Endothelial cell of umbilical vein (primary cell): ENCODE measurements at regions not wholly inside any gene's neighbourhood (a gene's known extent, or its start where the extent isn't known, plus 50 kb on each side); places are given as distances from the start of the nearest gene placed in this dataset.

Experiments used
- BruUV-seq: library from RNA; stranded (reverse); fragments of 400-500 nt; replicated peaks from 2 replicates; lab custom pipeline; 2021; lab: Mats Ljungman, UMichigan
- CTCF ChIA-PET: fragments of 300-600, 350-600 bp; sonication (Branson Sonifier 250); formaldehyde crosslinking; loops from one replicate; lab custom pipeline; 2021; ENCODE audit warnings: antibody characterized with exemption, inconsistent platforms; lab: Charles Lee
- POLR2A ChIA-PET: fragments of 300-600, 350-600 bp; sonication (Branson Sonifier 250); formaldehyde crosslinking; loops from one replicate; lab custom pipeline; 2021; ENCODE audit warnings: antibody characterized with exemption, inconsistent platforms; lab: Charles Lee
- DNase-seq: peaks from one replicate; pipeline ENCODE4 v3.0.0-alpha.2; 2011; ENCODE audit warnings: low read depth, low spot score
- FAIRE-seq: peaks from 2 replicates; lab custom pipeline; 2011; peaks lifted over from hg19 to GRCh38; lab: Jason Lieb, UNC
- H2AFZ ChIP-seq: 2 replicates; pipeline ENCODE4 v1.6.0; 2012; ENCODE audit warnings: low read depth, low read length, control low read depth, inconsistent platforms
- H3K27ac ChIP-seq: 2 replicates; pipeline ENCODE4 v1.5.1; 2011; ENCODE audit warnings: low read depth, mild to moderate bottlenecking, control low read depth, low read length, moderate library complexity; ENCODE audit not compliant: insufficient read depth
- H3K27me3 ChIP-seq, 2 experiments: 2 replicates each; pipeline versions ENCODE4 v1.6.0 to v1.6.1; 2011; ENCODE audit warnings: low read length in 2 of 2, mixed read lengths in 1 of 2; ENCODE audit not compliant: control insufficient read depth in 2 of 2, insufficient read depth in 2 of 2
- H3K36me3 ChIP-seq, 2 experiments: 2 replicates in 1 of 2; 3 replicates in 1 of 2; pipeline ENCODE4 v1.5.1; 2011; ENCODE audit warnings: low read length in 2 of 2, mild to moderate bottlenecking in 1 of 2, moderate library complexity in 1 of 2; ENCODE audit not compliant: control insufficient read depth in 2 of 2, insufficient read depth in 2 of 2; ENCODE audit errors: extremely low read depth in 1 of 2
- H3K4me1 ChIP-seq: 3 replicates; pipeline ENCODE4 v1.5.1; 2011; ENCODE audit warnings: mild to moderate bottlenecking, low read length; ENCODE audit not compliant: control insufficient read depth, insufficient read depth; ENCODE audit errors: extremely low read depth
- H3K4me2 ChIP-seq: 2 replicates; pipeline ENCODE4 v1.6.1; 2011; ENCODE audit warnings: low read length, control low read depth, mixed read lengths; ENCODE audit not compliant: insufficient read depth
- H3K4me3 ChIP-seq, 3 experiments: fragments of 200-600 bp in 1 of 3; sonication (generic), shearing (Covaris generic) in 1 of 3; replicated peaks in 1 of 3; 2 replicates each; pipeline ENCODE4 v1.5.1; 2011 to 2016; ENCODE audit warnings: control low read depth in 3 of 3, low read length in 3 of 3, mild to moderate bottlenecking in 2 of 3, inconsistent platforms in 1 of 3, low read depth in 1 of 3, moderate library complexity in 1 of 3; ENCODE audit not compliant: insufficient read depth in 1 of 3
- H3K79me2 ChIP-seq: 2 replicates; pipeline ENCODE4 v1.6.0; 2012; ENCODE audit warnings: low read length, inconsistent platforms; ENCODE audit not compliant: control insufficient read depth, insufficient read depth
- H3K9ac ChIP-seq: replicated peaks from 2 replicates; pipeline ENCODE3; 2011; ENCODE audit warnings: low read length, control low read depth; ENCODE audit not compliant: insufficient read depth; ENCODE audit errors: extremely low read depth
- H3K9me1 ChIP-seq: replicated peaks from 3 replicates; pipeline ENCODE4 v1.6.0; 2011; ENCODE audit warnings: mild to moderate bottlenecking, low read length; ENCODE audit not compliant: control insufficient read depth, insufficient read depth; ENCODE audit errors: extremely low read depth
- H3K9me3 ChIP-seq: replicated peaks from 2 replicates; pipeline ENCODE4 v1.5.1; 2012; ENCODE audit warnings: low read length, inconsistent platforms; ENCODE audit not compliant: control insufficient read depth, insufficient read depth
- H4K20me1 ChIP-seq: replicated peaks from 2 replicates; pipeline ENCODE3; 2011; ENCODE audit warnings: mild to moderate bottlenecking, low read length; ENCODE audit not compliant: control insufficient read depth, insufficient read depth; ENCODE audit errors: extremely low read depth
- CTCF ChIP-seq, 2 donors: IDR thresholded peaks; 1 replicate in 1 of 2; 2 replicates in 1 of 2; pipeline ENCODE4 v1.5.1; 2011; ENCODE audit warnings: low read length in 2 of 2, mild to moderate bottlenecking in 2 of 2, moderate library complexity in 2 of 2, control low read depth in 1 of 2, inconsistent platforms in 1 of 2, low read depth in 1 of 2; ENCODE audit not compliant: insufficient read depth in 1 of 2; ENCODE audit errors: extremely low read depth in 1 of 2
- EZH2 ChIP-seq: IDR thresholded peaks from 2 replicates; pipeline ENCODE4 v1.6.1; 2012; ENCODE audit warnings: borderline replicate concordance, low read depth, mild to moderate bottlenecking, moderate library complexity, low read length, inconsistent platforms; ENCODE audit not compliant: severe bottlenecking
- FOS ChIP-seq: IDR thresholded peaks from 2 replicates; pipeline ENCODE4 v1.6.1; 2011; ENCODE audit warnings: mild to moderate bottlenecking, low read length, moderate library complexity, borderline replicate concordance; ENCODE audit not compliant: insufficient read depth
- GATA2 ChIP-seq: IDR thresholded peaks from 2 replicates; pipeline ENCODE4 v1.7.0; 2011; ENCODE audit warnings: low read depth, mild to moderate bottlenecking, moderate library complexity, mixed read lengths, low read length; ENCODE audit not compliant: insufficient read length, insufficient read depth
- JUN ChIP-seq: IDR thresholded peaks from 2 replicates; pipeline ENCODE4 v1.6.1; 2011; ENCODE audit warnings: borderline replicate concordance, low read depth; ENCODE audit not compliant: insufficient read length, insufficient read depth
- MAX ChIP-seq: IDR thresholded peaks from 2 replicates; pipeline ENCODE4 v1.6.1; 2011; ENCODE audit not compliant: insufficient read depth, insufficient read length
- MYC ChIP-seq: IDR thresholded peaks from one replicate; pipeline ENCODE4 v1.6.1; 2011; ENCODE audit warnings: mild to moderate bottlenecking, low read depth, low read length
- POLR2A ChIP-seq: IDR thresholded peaks from 2 replicates; pipeline ENCODE4 v1.6.1; 2012; ENCODE audit warnings: low read depth, mild to moderate bottlenecking, control low read depth, low read length
- POLR2AphosphoS5 ChIP-seq: IDR thresholded peaks from 2 replicates; pipeline ENCODE4 v1.6.1; 2012; ENCODE audit warnings: low read depth, mild to moderate bottlenecking, control low read depth, low read length, moderate library complexity; ENCODE audit not compliant: insufficient read depth
- dilution Hi-C: fragments of 300-500 bp; cut with MboI; formaldehyde crosslinking; loops from one replicate; pipeline ENCODE4 v1.15.0; 2019; ENCODE audit warnings: low sequenced_read_pairs; ENCODE audit not compliant: extremely low pct_ligation_motif_present
- intact Hi-C: fragments of 100-400 bp; cut with micrococcal nuclease; formaldehyde crosslinking; loops from one replicate; pipeline ENCODE4 v1.10.0; 2022

GRCh38 chr1:229749992-229750391 is 123.9 kb downstream of the URB2 start:
- DNase-seq (no peak), FAIRE-seq (no peak)
- POLR2A ChIA-PET = no interaction called here
- Histone ChIP-seq H3K27ac (no peak overlapping the region), H3K9ac (no peak overlapping the region), H3K4me1 (no peaks in the 10 kb centered on the region), H3K9me3 (no peaks in the 10 kb centered on the region), H3K9me1 (no peaks in the 10 kb centered on the region), H3K36me3 (no peaks in the 10 kb centered on the region), H3K4me3 (no peak overlapping the region), H2AFZ (no peak overlapping the region), H3K27me3 (no peaks in the 10 kb centered on the region), H3K4me2 (no peak overlapping the region), H3K79me2 (no peaks in the 10 kb centered on the region), H4K20me1 (no peaks in the 10 kb centered on the region)
- dilution Hi-C loops (no loop called here), intact Hi-C loops (no loop called here)
- TF ChIP-seq FOS (no peak), EZH2 (no peak), POLR2AphosphoS5 (no peak), MAX (no peak), MYC (no peak), CTCF (IDR thresholded peaks at IDR 0.05; ENCODE audit: extremely low read depth in 1 of 2, insufficient read depth in 1 of 2, low read depth in 1 of 2, low read length in 2 of 2) (no peak), POLR2A (no peak), GATA2 (no peak), JUN (no peak)
- CTCF ChIA-PET = no interaction called here
- no TSS peak for BruUV-seq
